Left lung (tissue), 4 donors: ENCODE measurements at regions not wholly inside any gene's neighbourhood (a gene's known extent, or its start where the extent isn't known, plus 50 kb on each side); places are given as distances from the start of the nearest gene placed in this dataset.

Experiments used
- ATAC-seq: fragments of 200-7000 bp; cut with Tn5 transposase; one replicate; pipeline ENCODE4 v1.9.1; 2020; ENCODE audit warnings: moderate library complexity
- DNase-seq, 4 donors: peaks; one replicate each; pipeline ENCODE4 v3.0.0-alpha.2; 2013 to 2020
- H3K27ac ChIP-seq, 2 donors: fragments of 200-600 bp; sonication (generic) in 1 of 2; one replicate each; pipeline versions ENCODE4 v1.5.0 to v1.8.0; 2020 to 2021
- H3K27me3 ChIP-seq, 2 donors: fragments of 200-600 bp; sonication (generic) in 1 of 2; one replicate each; pipeline versions ENCODE4 v1.5.0 to v1.8.0; 2020 to 2021
- H3K36me3 ChIP-seq, 2 donors: fragments of 200-600 bp; sonication (generic) in 1 of 2; one replicate each; pipeline versions ENCODE4 v1.5.0 to v1.8.0; 2020 to 2021
- H3K4me1 ChIP-seq, 2 donors: fragments of 200-600 bp; one replicate each; pipeline ENCODE4 v1.8.0; 2021
- H3K4me3 ChIP-seq, 2 donors: fragments of 200-600 bp; sonication (generic) in 1 of 2; one replicate each; pipeline versions ENCODE4 v1.5.0 to v1.8.0; 2020 to 2021; ENCODE audit warnings: mild to moderate bottlenecking in 1 of 2
- H3K9me3 ChIP-seq, 2 donors: fragments of 200-600 bp; sonication (generic) in 1 of 2; one replicate each; pipeline versions ENCODE4 v1.5.0 to v1.8.0; 2020 to 2021
- intact Hi-C, 2 donors: fragments of 100-400 bp; cut with DNase I; formaldehyde crosslinking; loops; one replicate each; pipeline versions ENCODE4 v1.11.2 to v1.14.2; 2022
- TF ChIP-seq, protein P1 (sequence below), 2 donors: fragments of 200-600 bp; sonication (generic) in 1 of 2; IDR thresholded peaks; one replicate each; pipeline versions ENCODE4 v1.5.0 to v1.8.0; 2021; ENCODE audit warnings: antibody characterized with exemption in 2 of 2
- donor health status: DM: no; HTN: yes; CAD: no.
- donor health status: DM: no; HTN: no; CAD: no.

DNA sequence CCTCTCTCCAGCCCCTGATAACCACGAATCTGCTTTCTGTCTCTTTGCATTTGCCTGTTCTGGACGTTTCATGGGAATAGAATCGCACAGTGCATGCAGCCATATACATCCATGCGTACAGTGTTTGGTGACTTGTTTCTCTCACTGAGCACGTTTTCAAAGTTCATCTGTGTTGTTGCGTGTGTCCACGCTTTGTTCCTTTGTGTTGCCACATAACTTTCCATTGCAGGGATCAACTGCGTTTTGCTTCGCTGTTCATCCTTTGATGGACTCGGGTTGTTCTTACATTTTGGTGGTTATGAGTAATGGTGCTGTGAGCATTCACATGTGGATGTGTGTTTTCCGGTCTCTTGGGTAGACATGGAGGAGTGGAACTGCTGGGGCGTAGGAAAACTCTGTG is 56.4 kb upstream of the TAMM41 start:
- ATAC-seq, result no peak
- intact Hi-C loops, result no loop called here

DNA sequence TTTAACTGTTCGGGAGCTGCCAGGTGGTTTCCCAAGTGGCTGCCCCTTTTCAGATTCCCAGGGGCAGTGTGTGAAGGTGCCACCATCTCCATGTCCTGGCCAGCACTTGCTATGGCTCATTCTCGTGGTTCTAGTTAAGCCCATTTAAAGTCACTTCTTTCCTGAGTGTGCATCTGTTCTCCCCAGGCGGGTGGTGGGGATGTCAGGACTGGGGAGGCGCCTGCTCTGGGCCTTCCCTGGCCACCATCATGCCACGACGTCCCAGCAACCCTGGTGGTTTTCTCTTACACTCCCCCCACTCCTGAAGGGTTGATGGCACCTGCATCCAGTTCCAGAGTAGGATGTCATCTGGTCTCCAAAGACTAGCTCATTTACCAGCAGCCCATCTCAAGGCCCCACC is 56.8 kb upstream of the TAMM41 start:
- DNase-seq (no peak), ATAC-seq (no peak)
- TF ChIP-seq, protein P1, sequence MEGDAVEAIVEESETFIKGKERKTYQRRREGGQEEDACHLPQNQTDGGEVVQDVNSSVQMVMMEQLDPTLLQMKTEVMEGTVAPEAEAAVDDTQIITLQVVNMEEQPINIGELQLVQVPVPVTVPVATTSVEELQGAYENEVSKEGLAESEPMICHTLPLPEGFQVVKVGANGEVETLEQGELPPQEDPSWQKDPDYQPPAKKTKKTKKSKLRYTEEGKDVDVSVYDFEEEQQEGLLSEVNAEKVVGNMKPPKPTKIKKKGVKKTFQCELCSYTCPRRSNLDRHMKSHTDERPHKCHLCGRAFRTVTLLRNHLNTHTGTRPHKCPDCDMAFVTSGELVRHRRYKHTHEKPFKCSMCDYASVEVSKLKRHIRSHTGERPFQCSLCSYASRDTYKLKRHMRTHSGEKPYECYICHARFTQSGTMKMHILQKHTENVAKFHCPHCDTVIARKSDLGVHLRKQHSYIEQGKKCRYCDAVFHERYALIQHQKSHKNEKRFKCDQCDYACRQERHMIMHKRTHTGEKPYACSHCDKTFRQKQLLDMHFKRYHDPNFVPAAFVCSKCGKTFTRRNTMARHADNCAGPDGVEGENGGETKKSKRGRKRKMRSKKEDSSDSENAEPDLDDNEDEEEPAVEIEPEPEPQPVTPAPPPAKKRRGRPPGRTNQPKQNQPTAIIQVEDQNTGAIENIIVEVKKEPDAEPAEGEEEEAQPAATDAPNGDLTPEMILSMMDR (IDR thresholded peaks at IDR 0.05), result no peak
- Histone ChIP-seq H3K4me3 (no peak overlapping the region), H3K27me3 (no peaks in the 10 kb centered on the region), H3K27ac (no peak overlapping the region), H3K9me3 (no peaks in the 10 kb centered on the region), H3K4me1 (no peaks in the 10 kb centered on the region), H3K36me3 (no peaks in the 10 kb centered on the region)
- intact Hi-C loops, result no loop called here

More for the DNA sequence above, 56.4 kb upstream of the TAMM41 start:
- no peaks in the 10 kb centered on the region for H3K36me3 ChIP-seq
- H3K27me3 ChIP-seq, result no peaks in the 10 kb centered on the region
- no peak overlapping the region for H3K27ac ChIP-seq
- no peaks in the 10 kb centered on the region for H3K4me1 ChIP-seq
- no peak for DNase-seq
- TF ChIP-seq, protein P1 (IDR thresholded peaks at IDR 0.05), result no peak
- no peaks in the 10 kb centered on the region for H3K9me3 ChIP-seq
- H3K4me3 ChIP-seq, result no peak overlapping the region

DNA sequence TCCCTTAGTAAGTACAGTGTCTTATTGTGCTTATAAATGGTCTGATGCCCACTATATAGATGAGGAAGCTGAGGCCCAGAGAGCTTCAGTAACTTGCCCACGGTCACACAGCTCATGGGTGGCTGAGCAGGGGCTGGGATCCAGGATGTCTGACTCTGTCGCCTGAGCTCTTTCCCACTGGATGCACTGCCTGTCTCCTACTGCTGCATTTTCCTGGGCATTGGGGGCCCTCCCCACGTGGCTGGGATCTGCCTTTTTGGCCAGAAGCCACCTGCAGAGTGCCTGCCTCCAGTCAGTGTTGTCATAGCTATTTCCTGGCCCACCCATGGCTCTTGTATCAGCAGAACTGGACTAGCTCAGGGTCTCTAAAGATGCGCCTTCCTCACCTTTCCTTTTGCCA is 57.5 kb upstream of the TAMM41 start:
- H3K36me3 ChIP-seq, result no peaks in the 10 kb centered on the region
- no peak for ATAC-seq
- H3K9me3 ChIP-seq, result no peaks in the 10 kb centered on the region
- intact Hi-C loops, result no loop called here
- H3K4me3 ChIP-seq, result no peak overlapping the region
- H3K27ac ChIP-seq, result no peak overlapping the region
- DNase-seq, result no peak
- TF ChIP-seq, protein P1 (IDR thresholded peaks at IDR 0.05), result no peak
- no peaks in the 10 kb centered on the region for H3K27me3 ChIP-seq
- H3K4me1 ChIP-seq, result no peaks in the 10 kb centered on the region

DNA sequence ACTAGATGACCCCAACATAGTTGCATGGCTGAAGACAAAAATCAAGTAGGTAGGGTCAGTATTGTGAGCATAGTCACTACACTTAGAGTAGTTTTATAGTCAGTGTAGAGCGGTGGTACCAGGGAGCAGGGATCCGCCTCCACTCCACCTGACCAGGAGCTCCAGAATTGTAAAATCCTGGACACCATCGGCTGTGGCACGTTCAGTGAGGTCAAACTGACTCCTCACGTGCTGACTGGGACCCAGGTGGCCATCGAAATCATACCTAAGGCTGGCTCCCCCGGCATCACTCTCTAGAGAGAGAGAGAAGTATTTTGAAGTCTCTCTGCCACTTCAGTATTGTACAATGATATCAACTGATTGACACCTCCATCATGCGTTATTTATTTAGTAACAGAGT is 59.7 kb upstream of the TAMM41 start:
- no peak overlapping the region for H3K4me3 ChIP-seq
- H3K4me1 ChIP-seq, result no peaks in the 10 kb centered on the region
- H3K27ac ChIP-seq, result no peak overlapping the region
- no peaks in the 10 kb centered on the region for H3K9me3 ChIP-seq
- no peaks in the 10 kb centered on the region for H3K27me3 ChIP-seq
- TF ChIP-seq, protein P1 (IDR thresholded peaks at IDR 0.05), result no peak
- DNase-seq, result no peak
- intact Hi-C loops, result no loop called here
- ATAC-seq, result no peak
- no peaks in the 10 kb centered on the region for H3K36me3 ChIP-seq

DNA sequence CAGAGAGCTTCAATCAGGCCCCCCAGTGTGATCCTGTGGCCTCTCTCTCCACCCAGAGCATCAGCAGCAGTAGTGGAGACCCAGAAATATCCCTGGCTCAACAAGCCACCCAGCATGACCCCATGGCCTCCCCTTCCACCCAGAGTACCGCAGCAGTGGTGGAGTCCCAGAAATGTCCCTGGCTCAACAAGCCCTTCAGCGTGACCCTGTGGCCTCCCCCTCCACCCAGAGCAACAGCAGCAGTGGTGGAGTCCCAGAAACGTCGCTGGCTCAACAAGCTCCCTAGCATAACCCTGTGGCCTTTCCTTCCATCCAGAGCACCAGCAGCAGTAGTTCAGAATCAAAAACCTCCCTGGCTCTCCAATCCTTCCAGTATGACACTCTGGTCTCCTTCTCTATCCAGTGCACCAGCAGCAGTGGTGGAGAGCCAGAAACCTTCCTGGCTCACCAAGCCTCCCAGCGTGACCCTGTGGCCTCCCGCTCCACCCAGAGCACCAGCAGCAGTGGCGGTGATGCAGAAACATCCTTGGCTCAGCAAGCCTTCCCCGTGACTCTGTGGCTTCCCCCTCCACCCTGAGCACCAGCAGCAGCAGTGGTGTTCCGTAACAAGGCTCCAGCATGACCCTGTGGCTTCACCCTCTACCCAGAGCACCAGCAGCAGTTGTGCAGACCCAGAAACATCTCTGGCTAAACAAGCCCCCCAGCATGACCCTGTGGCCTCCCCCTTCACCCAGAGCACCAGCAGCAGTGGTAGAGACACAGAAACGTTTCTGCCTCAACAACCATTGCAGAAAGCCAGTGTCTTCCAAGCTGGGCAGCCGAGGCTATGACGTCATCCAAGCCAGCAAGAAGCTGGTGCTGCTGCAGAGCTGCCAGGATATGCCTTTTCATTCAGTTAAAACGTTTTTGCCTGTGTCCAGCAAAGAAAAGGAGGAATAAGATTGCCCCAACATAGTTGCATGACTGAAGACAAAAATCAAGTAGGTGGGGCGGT is 61.3 kb upstream of the TAMM41 start:
- ATAC-seq (no peak), DNase-seq (no peak)
- Histone ChIP-seq H3K27me3 (no peaks in the 10 kb centered on the region), H3K4me3 (no peak overlapping the region), H3K27ac (no peak overlapping the region), H3K36me3 (no peaks in the 10 kb centered on the region), H3K4me1 (no peaks in the 10 kb centered on the region), H3K9me3 (no peaks in the 10 kb centered on the region)
- intact Hi-C loops, result no loop called here
- TF ChIP-seq, protein P1 (IDR thresholded peaks at IDR 0.05), result no peak
